Spleen (tissue), 11 donors: ENCODE measurements at regions not wholly inside any gene's neighbourhood (a gene's known extent, or its start where the extent isn't known, plus 50 kb on each side); places are given as distances from the start of the nearest gene placed in this dataset.

Source experiments
- DNase-seq: peaks from one replicate; pipeline ENCODE4 v3.0.0-alpha.2; 2020
- H3K27ac ChIP-seq, 8 donors: fragments of 200-600 bp; sonication (generic) in 7 of 8; 1 replicate in 4 of 8; 2 replicates in 4 of 8; pipeline versions ENCODE4 v1.5.0 to v1.8.0; 2016 to 2021; ENCODE audit warnings: inconsistent platforms in 4 of 8, mild to moderate bottlenecking in 4 of 8, moderate library complexity in 1 of 8
- H3K27me3 ChIP-seq, 7 donors: fragments of 200-600 bp; sonication (generic) in 6 of 7; replicated peaks in 1 of 7; 1 replicate in 4 of 7; 2 replicates in 3 of 7; pipeline versions ENCODE4 v1.5.0 to v1.8.0; 2016 to 2021; ENCODE audit warnings: inconsistent platforms in 3 of 7, mild to moderate bottlenecking in 1 of 7
- H3K36me3 ChIP-seq, 6 donors: fragments of 200-600 bp; sonication (generic) in 5 of 6; 1 replicate in 4 of 6; 2 replicates in 2 of 6; pipeline versions ENCODE4 v1.5.0 to v1.8.0; 2016 to 2021; ENCODE audit warnings: inconsistent platforms in 2 of 6
- H3K4me1 ChIP-seq, 6 donors: fragments of 200-600 bp; sonication (generic) in 5 of 6; 1 replicate in 3 of 6; 2 replicates in 3 of 6; pipeline versions ENCODE4 v1.5.0 to v1.8.0; 2016 to 2021; ENCODE audit warnings: inconsistent platforms in 3 of 6
- H3K4me3 ChIP-seq, 8 donors: fragments of 200-600 bp; sonication (generic) in 7 of 8; 1 replicate in 4 of 8; 2 replicates in 4 of 8; pipeline versions ENCODE4 v1.5.0 to v1.8.0; 2016 to 2021; ENCODE audit warnings: inconsistent platforms in 4 of 8, mild to moderate bottlenecking in 4 of 8, moderate library complexity in 2 of 8
- H3K9me3 ChIP-seq, 8 donors: fragments of 200-600 bp; sonication (generic) in 7 of 8; 1 replicate in 4 of 8; 2 replicates in 4 of 8; pipeline versions ENCODE4 v1.5.0 to v1.8.0; 2016 to 2021; ENCODE audit warnings: inconsistent platforms in 4 of 8
- POLR2A ChIP-seq, 3 donors: fragments of 450-650 bp; IDR thresholded peaks; one replicate each; pipeline ENCODE4 v1.5.1; 2017; ENCODE audit warnings: antibody characterized with exemption in 3 of 3, mild to moderate bottlenecking in 1 of 3
- POLR2AphosphoS5 ChIP-seq, 3 donors: sonication (generic); formaldehyde crosslinking; IDR thresholded peaks; one replicate each; pipeline ENCODE4 v1.5.1; 2017; ENCODE audit warnings: antibody characterized with exemption in 3 of 3
- WGBS, 5 donors: extraction: QIAGEN DNeasy Blood & Tissue Kit in 3 of 5; methylation state at CpG; one replicate each; pipeline versions ENCODE4 v1.1.5 to v1.1.7; 2013 to 2018; 5-methylcytosine and 5-hydroxymethylcytosine counted together
- intact Hi-C: fragments of 100-400 bp; cut with DNase I; formaldehyde crosslinking; loops from one replicate; pipeline ENCODE4 v1.15.0; 2023; ENCODE audit warnings: low total_unique reads
- TF ChIP-seq, protein P1 (sequence below), 11 experiments: fragments of 200-600 bp in 7 of 11; fragments of 450-650 bp in 4 of 11; sonication (generic) in 4 of 11; IDR thresholded peaks in 8 of 11; conservative IDR thresholded peaks in 3 of 11; 1 replicate in 7 of 11; 2 replicates in 4 of 11; pipeline versions ENCODE4 v1.4.0 to v1.8.0; 2016 to 2021; ENCODE audit warnings: antibody characterized with exemption in 11 of 11, inconsistent platforms in 4 of 11, mild to moderate bottlenecking in 1 of 11
- donor health status: healthy with polysubstance abuse.
- donor health status: DM: no; HTN: no; CAD: no; lungs with moderate emphysema.
- donor health status: DM: no; HTN: no; CAD: no.
- donor health status: Bipolar disorder and iron deficiency.
- donor health status: healthy.
- donor health status: DM: no; HTN: no; CAD: no.
- donor health status: DM: yes; HTN: yes; CAD: no.

GRCh38 chr13:44302233-44302632 is 71.4 kb upstream of the SERP2 start:
- Histone ChIP-seq H3K36me3 (no peaks in the 10 kb centered on the region), H3K4me3 (no peak overlapping the region), H3K4me1 (peaks cover 0 to 5% (median 0%) of the 10 kb centered on the region in 6 donors), H3K27me3 (no peaks in the 10 kb centered on the region), H3K9me3 (no peaks in the 10 kb centered on the region), H3K27ac (no peak overlapping the region)
- WGBS, 5 donors: 84 to 94% (median 89%) methylated on average over 4 of the region's 4 CpGs
- intact Hi-C loops: no loop called here
- TF ChIP-seq POLR2A (IDR thresholded peaks at IDR 0.05): no peak
- DNase-seq: no peak

- intact Hi-C loops: no loop called here
- no peaks in the 10 kb centered on the region for H3K27me3 ChIP-seq
- TF ChIP-seq POLR2A (IDR thresholded peaks at IDR 0.05) (no peak), POLR2AphosphoS5 (IDR thresholded peaks at IDR 0.05) (no peak)
- TF ChIP-seq, protein P1, sequence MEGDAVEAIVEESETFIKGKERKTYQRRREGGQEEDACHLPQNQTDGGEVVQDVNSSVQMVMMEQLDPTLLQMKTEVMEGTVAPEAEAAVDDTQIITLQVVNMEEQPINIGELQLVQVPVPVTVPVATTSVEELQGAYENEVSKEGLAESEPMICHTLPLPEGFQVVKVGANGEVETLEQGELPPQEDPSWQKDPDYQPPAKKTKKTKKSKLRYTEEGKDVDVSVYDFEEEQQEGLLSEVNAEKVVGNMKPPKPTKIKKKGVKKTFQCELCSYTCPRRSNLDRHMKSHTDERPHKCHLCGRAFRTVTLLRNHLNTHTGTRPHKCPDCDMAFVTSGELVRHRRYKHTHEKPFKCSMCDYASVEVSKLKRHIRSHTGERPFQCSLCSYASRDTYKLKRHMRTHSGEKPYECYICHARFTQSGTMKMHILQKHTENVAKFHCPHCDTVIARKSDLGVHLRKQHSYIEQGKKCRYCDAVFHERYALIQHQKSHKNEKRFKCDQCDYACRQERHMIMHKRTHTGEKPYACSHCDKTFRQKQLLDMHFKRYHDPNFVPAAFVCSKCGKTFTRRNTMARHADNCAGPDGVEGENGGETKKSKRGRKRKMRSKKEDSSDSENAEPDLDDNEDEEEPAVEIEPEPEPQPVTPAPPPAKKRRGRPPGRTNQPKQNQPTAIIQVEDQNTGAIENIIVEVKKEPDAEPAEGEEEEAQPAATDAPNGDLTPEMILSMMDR (IDR thresholded peaks at IDR 0.05 in 8 of 11, conservative IDR thresholded peaks at IDR 0.05 in 3 of 11): no peak
- DNase-seq: no peak
- no peak overlapping the region for H3K4me3 ChIP-seq
- 73 to 87% (median 82%) methylated on average over 5 of the region's 5 CpGs for WGBS, 5 donors
- no peaks in the 10 kb centered on the region for H3K9me3 ChIP-seq
- H3K4me1 ChIP-seq: peaks cover 0 to 5% (median 0%) of the 10 kb centered on the region in 6 donors
- H3K36me3 ChIP-seq: no peaks in the 10 kb centered on the region
- H3K27ac ChIP-seq: no peak overlapping the region
Observed at GRCh38 chr13:44302940-44303575, 70.6 kb upstream of the SERP2 start.

DNA sequence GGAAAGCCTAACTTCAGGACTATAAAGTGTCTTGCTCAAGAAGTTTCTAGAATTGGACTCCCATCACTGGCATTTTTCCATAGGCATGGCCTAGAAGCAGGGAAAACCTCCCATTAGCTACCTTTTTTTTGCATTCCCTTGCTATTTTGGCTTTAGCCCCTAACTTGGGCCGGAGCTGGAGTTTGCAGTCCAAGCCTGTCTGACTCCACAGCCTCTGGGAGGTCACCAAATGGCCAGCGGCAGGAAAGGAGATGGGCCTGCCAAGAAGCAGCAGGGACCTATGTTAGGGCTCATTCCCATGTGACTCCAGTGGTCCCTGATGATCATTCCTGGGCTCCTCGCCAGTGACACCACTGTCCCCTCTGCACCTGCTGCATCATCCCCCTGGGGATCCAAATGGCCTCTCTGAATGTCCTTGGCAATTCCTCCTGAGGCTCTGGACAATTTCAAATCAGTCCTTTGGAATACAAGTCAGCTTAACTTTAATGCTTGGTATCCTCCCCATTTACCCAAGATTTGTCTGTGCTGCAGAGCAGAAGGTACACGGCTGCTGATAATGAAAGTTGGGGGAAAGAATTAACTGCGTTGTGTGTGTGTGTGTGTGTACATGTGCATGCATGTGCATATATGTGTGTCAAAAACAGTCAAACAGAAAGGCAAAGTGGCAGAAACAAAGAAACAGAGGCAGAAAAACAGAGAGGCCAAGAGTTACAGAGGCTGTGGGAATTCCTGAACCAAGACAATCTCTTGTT is 69.8 kb upstream of the SERP2 start:
- TF ChIP-seq POLR2AphosphoS5 (IDR thresholded peaks at IDR 0.05): no peak
- TF ChIP-seq, protein P1 (IDR thresholded peaks at IDR 0.05 in 8 of 11, conservative IDR thresholded peaks at IDR 0.05 in 3 of 11): no peak
- no peak for TF ChIP-seq POLR2A (IDR thresholded peaks at IDR 0.05)
- WGBS, 5 donors: 69 to 78% (median 73%) methylated on average over 5 of the region's 5 CpGs
- Histone ChIP-seq H3K4me3 (no peak overlapping the region), H3K9me3 (no peaks in the 10 kb centered on the region), H3K27me3 (no peaks in the 10 kb centered on the region), H3K27ac (no peak overlapping the region), H3K36me3 (no peaks in the 10 kb centered on the region), H3K4me1 (peaks cover 0 to 5% (median 0%) of the 10 kb centered on the region in 6 donors)
- DNase-seq: no peak
- intact Hi-C loops: no loop called here

DNA sequence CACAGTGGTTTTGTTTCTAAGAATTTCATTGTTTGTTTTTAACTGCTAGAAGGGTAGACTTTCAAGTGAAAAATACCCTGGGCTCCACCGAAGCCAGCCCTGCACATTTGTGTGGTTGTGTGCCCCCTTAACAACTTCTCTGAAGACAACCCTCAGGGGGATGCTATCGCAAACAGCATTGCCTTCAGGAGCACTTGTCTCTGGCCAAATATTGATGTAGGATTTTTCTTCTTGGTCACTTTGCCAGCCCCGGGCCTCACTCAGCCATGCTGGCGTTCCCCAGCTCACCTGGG is 69.2 kb upstream of the SERP2 start:
- Histone ChIP-seq H3K4me3 (no peak overlapping the region), H3K4me1 (peaks cover 0 to 5% (median 0%) of the 10 kb centered on the region in 6 donors)
- DNase-seq: no peak

More for the DNA sequence above, 69.2 kb upstream of the SERP2 start:
- WGBS, 5 donors: 69 to 90% (median 86%) methylated on average over 4 of the region's 4 CpGs
- Histone ChIP-seq H3K9me3 (no peaks in the 10 kb centered on the region), H3K27ac (no peak overlapping the region), H3K36me3 (no peaks in the 10 kb centered on the region), H3K27me3 (no peaks in the 10 kb centered on the region)
- TF ChIP-seq, protein P1 (IDR thresholded peaks at IDR 0.05 in 8 of 11, conservative IDR thresholded peaks at IDR 0.05 in 3 of 11): no peak
- TF ChIP-seq POLR2A (IDR thresholded peaks at IDR 0.05) (no peak), POLR2AphosphoS5 (IDR thresholded peaks at IDR 0.05) (no peak)
- intact Hi-C loops: no loop called here
